IMR-90 (cell line): ENCODE measurements at regions not wholly inside any gene's neighbourhood (a gene's known extent, or its start where the extent isn't known, plus 50 kb on each side); places are given as distances from the start of the nearest gene placed in this dataset.

Experiments
- ATAC-seq: fragments of 200-7000 bp; cut with Tn5 transposase; 2 replicates; pipeline ENCODE4 v1.9.1; 2020; ENCODE audit warnings: low read depth, mild to moderate bottlenecking, moderate library complexity
- BruUV-seq: library from RNA; stranded (reverse); fragments of 400-500 nt; replicated peaks from 2 replicates; lab custom pipeline; 2021; lab: Mats Ljungman, UMichigan
- CTCF ChIA-PET: fragments of 300-600 bp; formaldehyde crosslinking; extraction: SDS; loops from one replicate; lab custom pipeline; 2021; ENCODE audit warnings: antibody characterized with exemption; lab: Yijun Ruan, JAX
- POLR2A ChIA-PET: fragments of 300-600 bp; sonication (Branson Sonifier 250); formaldehyde crosslinking; loops from one replicate; lab custom pipeline; 2022; ENCODE audit warnings: antibody characterized with exemption; ENCODE audit not compliant: unreplicated experiment; lab: Charles Lee
- DNase-seq: peaks from one replicate; pipeline ENCODE4 v3.0.0; 2013
- H2AFZ ChIP-seq: replicated peaks from 2 replicates; pipeline ENCODE3; 2013; ENCODE audit warnings: low read length, mild to moderate bottlenecking; ENCODE audit not compliant: poor library complexity
- H2AK5ac ChIP-seq: 2 replicates; pipeline ENCODE4 v1.6.1; 2013; ENCODE audit warnings: low read depth, low read length, inconsistent platforms
- H2AK9ac ChIP-seq: replicated peaks from 2 replicates; pipeline ENCODE3; 2013; ENCODE audit warnings: mild to moderate bottlenecking, low read depth, low read length, moderate library complexity; ENCODE audit not compliant: poor library complexity
- H2BK120ac ChIP-seq: 2 replicates; pipeline ENCODE4 v1.6.1; 2013; ENCODE audit warnings: low read depth, low read length, inconsistent platforms
- H2BK15ac ChIP-seq: 3 replicates; pipeline ENCODE4 v1.6.1; 2013; ENCODE audit warnings: low read depth, low read length, inconsistent platforms
- H2BK20ac ChIP-seq: 2 replicates; pipeline ENCODE4 v1.6.1; 2013; ENCODE audit warnings: low read depth, mild to moderate bottlenecking, inconsistent platforms, low read length, moderate library complexity
- H2BK5ac ChIP-seq: 2 replicates; pipeline ENCODE4 v1.6.1; 2013; ENCODE audit warnings: mild to moderate bottlenecking, low read depth, low read length, inconsistent platforms; ENCODE audit not compliant: poor library complexity, severe bottlenecking
- H3K14ac ChIP-seq: replicated peaks from 2 replicates; pipeline ENCODE4 v1.6.1; 2013; ENCODE audit warnings: low read depth, low read length, inconsistent platforms
- H3K18ac ChIP-seq: 2 replicates; pipeline ENCODE4 v1.6.1; 2013; ENCODE audit warnings: low read depth, low read length, control low read depth
- H3K23ac ChIP-seq: 2 replicates; pipeline ENCODE4 v1.6.1; 2013; ENCODE audit warnings: low read depth, low read length, inconsistent platforms
- H3K27ac ChIP-seq: 2 replicates; pipeline ENCODE4 v1.5.1; 2013; ENCODE audit warnings: mild to moderate bottlenecking, control low read depth, low read length; ENCODE audit not compliant: insufficient read depth
- H3K27me3 ChIP-seq: 2 replicates; pipeline ENCODE4 v1.6.1; 2013; ENCODE audit warnings: low read length; ENCODE audit not compliant: control insufficient read depth, insufficient read depth
- H3K36me3 ChIP-seq: 2 replicates; pipeline ENCODE4 v1.6.1; 2013; ENCODE audit warnings: low read length, mixed read lengths; ENCODE audit not compliant: control insufficient read depth, insufficient read depth
- H3K4ac ChIP-seq: 2 replicates; pipeline ENCODE4 v1.6.1; 2013; ENCODE audit warnings: low read depth, low read length, inconsistent platforms
- H3K4me1 ChIP-seq: 2 replicates; pipeline ENCODE4 v1.6.1; 2013; ENCODE audit warnings: low read length, mixed read lengths; ENCODE audit not compliant: control insufficient read depth, insufficient read depth
- H3K4me2 ChIP-seq: 2 replicates; pipeline ENCODE4 v1.6.1; 2013; ENCODE audit warnings: low read depth, mild to moderate bottlenecking, control low read depth, low read length, moderate library complexity
- H3K4me3 ChIP-seq: 2 replicates; pipeline ENCODE4 v1.5.1; 2013; ENCODE audit warnings: low read depth, mild to moderate bottlenecking, control low read depth, low read length, moderate library complexity; ENCODE audit not compliant: insufficient read depth
- H3K56ac ChIP-seq: 2 replicates; pipeline ENCODE4 v1.6.1; 2013; ENCODE audit warnings: low read length, inconsistent platforms; ENCODE audit not compliant: insufficient read depth; ENCODE audit errors: extremely low read depth
- H3K79me1 ChIP-seq, 2 experiments: 2 replicates each; pipeline ENCODE4 v1.6.1; 2013; ENCODE audit warnings: low read length in 2 of 2, inconsistent platforms in 1 of 2, low read depth in 1 of 2
- H3K9ac ChIP-seq: 2 replicates; pipeline ENCODE4 v1.6.1; 2013; ENCODE audit warnings: low read depth, low read length, control low read depth
- H3K9me1 ChIP-seq: 2 replicates; pipeline ENCODE4 v1.6.1; 2013; ENCODE audit warnings: low read length, inconsistent platforms; ENCODE audit not compliant: insufficient read depth
- H3K9me3 ChIP-seq: 2 replicates; pipeline ENCODE4 v1.6.1; 2013; ENCODE audit warnings: low read length; ENCODE audit not compliant: control insufficient read depth, insufficient read depth
- H4K20me1 ChIP-seq: 2 replicates; pipeline ENCODE4 v1.6.1; 2013; ENCODE audit warnings: low read length, inconsistent platforms; ENCODE audit not compliant: insufficient read depth
- H4K5ac ChIP-seq: 2 replicates; pipeline ENCODE4 v1.6.1; 2013; ENCODE audit warnings: mild to moderate bottlenecking, low read depth, low read length, control low read depth
- H4K8ac ChIP-seq, 2 experiments: 2 replicates each; pipeline ENCODE4 v1.6.1; 2013; ENCODE audit warnings: low read depth in 2 of 2, low read length in 2 of 2, control low read depth in 1 of 2, inconsistent platforms in 1 of 2
- H4K91ac ChIP-seq: 2 replicates; pipeline ENCODE4 v1.6.1; 2013; ENCODE audit warnings: low read depth, low read length, inconsistent platforms; ENCODE audit not compliant: insufficient read depth
- CEBPB ChIP-seq: IDR thresholded peaks from 2 replicates; pipeline ENCODE4 v1.6.1; 2012; ENCODE audit warnings: low read depth, low read length, improper control_type of control experiment
- CHD1 ChIP-seq: IDR thresholded peaks from 2 replicates; pipeline ENCODE4 v1.6.1; 2012; ENCODE audit warnings: low read depth, low read length, improper control_type of control experiment
- ELK1 ChIP-seq: fragments of 150-350 bp; IDR thresholded peaks from 2 replicates; pipeline ENCODE4 v1.6.1; 2016; ENCODE audit warnings: low read depth, mild to moderate bottlenecking, low read length, moderate library complexity, borderline replicate concordance
- MAFK ChIP-seq: IDR thresholded peaks from 2 replicates; pipeline ENCODE4 v1.6.1; 2012; ENCODE audit warnings: low read depth, low read length, improper control_type of control experiment
- MAZ ChIP-seq: IDR thresholded peaks from 2 replicates; pipeline ENCODE4 v1.6.1; 2012; ENCODE audit warnings: low read depth, mild to moderate bottlenecking, low read length, improper control_type of control experiment, moderate library complexity, borderline replicate concordance
- RAD21 ChIP-seq: IDR thresholded peaks from 2 replicates; pipeline ENCODE4 v1.6.1; 2012; ENCODE audit warnings: low read length, improper control_type of control experiment
- dilution Hi-C: fragments of 300-500 bp; cut with HindIII; formaldehyde crosslinking; loops from one replicate; pipeline ENCODE4 v1.14.3; 2018; ENCODE audit warnings: low sequenced_read_pairs; ENCODE audit not compliant: unreplicated experiment
- in situ Hi-C: fragments of 300-500 bp; cut with MboI; formaldehyde crosslinking; loops from 3 replicates; pipeline ENCODE4 v1.14.3; 2019; ENCODE audit warnings: low sequenced_read_pairs, inconsistent platforms, mixed read lengths
- intact Hi-C: fragments of 100-400 bp; cut with micrococcal nuclease; formaldehyde crosslinking; loops from 2 replicates; pipeline ENCODE4 v1.10.0; 2022

- H2BK120ac ChIP-seq = no peak overlapping the region
- H3K9ac ChIP-seq = no peak overlapping the region
- H2AK5ac ChIP-seq = no peak overlapping the region
- H3K56ac ChIP-seq = no peak overlapping the region
- dilution Hi-C loops = no loop called here
- H3K4me1 ChIP-seq = peaks cover 3% of the 10 kb centered on the region; the same call in 1 of the 2 replicates
- no peak overlapping the region for H2BK20ac ChIP-seq
- TF ChIP-seq RAD21 = no peak
- TF ChIP-seq CEBPB = peak; percentile 65
- TF ChIP-seq MAFK = no peak
- no peak for TF ChIP-seq ELK1
- no peak for TF ChIP-seq MAZ
- no peak for TF ChIP-seq CHD1
- no peak overlapping the region for H2BK5ac ChIP-seq
- no peak overlapping the region for H4K5ac ChIP-seq
- no peak overlapping the region for H2BK15ac ChIP-seq
- no peak for DNase-seq
- H4K20me1 ChIP-seq = no peaks in the 10 kb centered on the region
- ChIA-PET CTCF (interaction anchor here (0.6 kb wide), 1 partner anchor 13 kb away, joined by 3 read pairs; no protein-coding TSS in a partner anchor), POLR2A (no interaction called here)
- ATAC-seq = no peak
- no peak overlapping the region for H3K14ac ChIP-seq
- no TSS peak for BruUV-seq
- no peak overlapping the region for H2AK9ac ChIP-seq
- H3K23ac ChIP-seq = no peak overlapping the region
- H3K4ac ChIP-seq = no peak overlapping the region
- H4K91ac ChIP-seq = no peak overlapping the region
- no peak overlapping the region for H3K18ac ChIP-seq
- 0 out of 4 replicates have a peak, but pooled peaks cover 0 to 2% of the 10 kb centered on the region in 2 experiments for H3K79me1 ChIP-seq
- H3K27ac ChIP-seq = no peak overlapping the region
- in situ Hi-C loops = no loop called here
- H3K27me3 ChIP-seq = no peaks in the 10 kb centered on the region
- H3K4me3 ChIP-seq = no peak overlapping the region
- H3K9me3 ChIP-seq = no peaks in the 10 kb centered on the region
- H3K36me3 ChIP-seq = no peaks in the 10 kb centered on the region
- no peak overlapping the region for H3K4me2 ChIP-seq
- no peak overlapping the region for H2AFZ ChIP-seq
- no peaks in the 10 kb centered on the region for H3K9me1 ChIP-seq
- no peak overlapping the region for H4K8ac ChIP-seq
- intact Hi-C loops = no loop called here
These were observed 96.3 kb upstream of the DPYD start for GRCh38 chr1:98017184-98017583.
